Adrenal gland (tissue), 5 donors: ENCODE measurements at regions not wholly inside any gene's neighbourhood (a gene's known extent, or its start where the extent isn't known, plus 50 kb on each side); places are given as distances from the start of the nearest gene placed in this dataset.

Source experiments
- CTCF ChIP-seq, 6 experiments: fragments of 450-650 bp in 4 of 6; fragments of 200-600 bp in 2 of 6; sonication (generic) in 1 of 6; IDR thresholded peaks; 1 replicate in 5 of 6; 2 replicates in 1 of 6; pipeline versions ENCODE4 v1.5.1 to v1.8.0; 2016 to 2021; ENCODE audit warnings: antibody characterized with exemption in 6 of 6, mild to moderate bottlenecking in 2 of 6, moderate library complexity in 1 of 6
- POLR2A ChIP-seq, 2 donors: fragments of 450-650 bp; IDR thresholded peaks; one replicate each; pipeline ENCODE4 v1.6.1; 2017; ENCODE audit warnings: antibody characterized with exemption in 2 of 2, mild to moderate bottlenecking in 2 of 2, moderate library complexity in 1 of 2
- donor health status: DM: no; HTN: no; CAD: no.

- TF ChIP-seq CTCF (IDR thresholded peaks at IDR 0.05) (no peak), POLR2A (IDR thresholded peaks at IDR 0.05) (no peak)
Observed at GRCh38 chr16:9251026-9251425, 159.6 kb downstream of the HAPSTR1 start.
